Amniotic stem cell (primary cell): ENCODE measurements at regions not wholly inside any gene's neighbourhood (a gene's known extent, or its start where the extent isn't known, plus 50 kb on each side); places are given as distances from the start of the nearest gene placed in this dataset.
"Not testable (repeated sequence)": the region's sequence is repeated elsewhere in the genome, so short reads cannot be mapped to it uniquely, and the experiment has no call there.

Experiments used
- DNase-seq: peaks from one replicate; lab custom pipeline; 2025; lab: John Stamatoyannopoulos, UW

- no peak for DNase-seq
These were observed 2036.5 kb upstream of the CELF4 start for GRCh38 chr18:39602131-39602530.

GRCh38 chr18:39600894-39601293 lies 2035.3 kb upstream of the CELF4 start:
- DNase-seq, result no peak

- no peak for DNase-seq
These were observed 2033.7 kb upstream of the CELF4 start for GRCh38 chr18:39599251-39599650.

GRCh38 chr18:39596891-39597290 lies 2031.3 kb upstream of the CELF4 start:
- DNase-seq, result no peak

GRCh38 chr18:39596221-39596620 lies 2030.6 kb upstream of the CELF4 start:
- DNase-seq, result no peak

DNA sequence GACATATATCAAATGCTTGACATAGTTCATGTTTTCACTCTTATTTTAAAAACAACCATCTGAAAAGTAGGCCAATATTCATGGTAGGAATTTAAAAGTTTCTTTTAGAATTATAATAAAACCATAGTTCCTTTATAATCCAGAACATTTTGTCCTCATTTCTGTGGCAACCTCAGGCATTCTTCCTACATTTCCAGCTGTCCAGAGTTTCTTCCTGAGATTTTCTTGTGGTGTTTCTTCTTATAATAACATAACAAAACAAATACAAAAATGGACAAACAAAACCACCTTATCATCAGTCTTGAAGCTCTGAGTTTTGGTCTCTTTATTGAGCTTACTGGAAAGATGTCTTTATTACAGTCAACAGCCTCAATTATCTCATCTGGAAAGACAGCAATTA lies 2028.6 kb upstream of the CELF4 start:
- DNase-seq, result no peak

DNA sequence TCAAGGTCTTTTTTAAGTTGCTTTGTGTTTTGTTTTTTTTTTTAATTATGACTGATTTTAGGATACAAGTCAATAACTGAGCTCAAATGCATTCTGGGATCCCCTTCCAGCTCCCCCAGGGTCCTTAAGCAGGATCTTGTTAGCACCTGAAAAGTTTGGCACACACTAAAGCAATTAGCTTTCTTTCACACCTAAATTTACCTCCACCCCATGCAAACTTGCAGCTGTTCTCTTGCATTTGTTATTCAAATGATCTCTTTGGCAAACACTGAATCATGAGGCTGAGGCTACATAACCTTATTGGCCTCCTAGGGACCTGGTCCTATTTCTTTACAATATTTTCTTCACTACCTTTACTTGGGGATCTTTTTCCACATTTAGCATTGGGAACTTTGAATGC lies 2026.1 kb upstream of the CELF4 start:
- no peak for DNase-seq

DNA sequence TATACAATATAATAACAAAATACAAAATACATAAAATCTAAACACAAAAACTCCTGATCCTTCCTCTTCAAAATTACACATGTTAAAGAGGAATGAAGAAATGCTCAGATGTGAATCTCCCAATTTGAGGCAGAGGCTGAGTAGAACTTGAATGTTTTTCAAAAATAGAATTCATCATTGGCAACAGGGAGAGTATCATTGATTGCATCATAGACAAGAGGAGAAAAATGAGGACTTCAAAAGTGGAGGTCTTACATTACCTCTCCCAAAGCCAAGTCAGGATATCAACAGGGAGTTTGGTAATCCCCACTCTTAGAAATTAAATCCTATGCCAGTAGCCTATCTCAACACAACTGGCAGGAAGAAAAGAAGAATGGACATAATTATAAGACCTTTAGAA lies 2023.9 kb upstream of the CELF4 start:
- DNase-seq, result no peak

- DNase-seq, result no peak
These were observed 2022.0 kb upstream of the CELF4 start for GRCh38 chr18:39587586-39587985.

- no peak for DNase-seq
These were observed 2021.1 kb upstream of the CELF4 start for GRCh38 chr18:39586741-39587140.

- no peak for DNase-seq
These were observed 2009.3 kb upstream of the CELF4 start for GRCh38 chr18:39574897-39575296.

DNA sequence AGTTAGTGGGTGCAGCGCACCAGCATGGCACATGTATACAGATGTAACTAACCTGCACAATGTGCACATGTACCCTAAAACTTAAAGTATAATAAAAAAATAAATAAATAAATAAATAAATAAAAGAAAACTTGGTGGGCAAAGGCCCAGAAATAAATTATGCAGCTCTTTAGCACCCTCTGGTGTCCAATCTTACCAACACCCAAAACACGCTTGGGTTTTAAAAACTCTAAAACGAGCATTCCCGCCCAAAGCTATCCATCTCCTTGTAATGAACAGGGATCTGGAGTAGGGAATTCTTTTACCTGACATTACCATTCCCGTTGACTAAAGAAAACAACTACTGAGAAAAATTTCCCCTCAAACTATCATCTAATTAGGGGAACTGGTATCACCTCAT lies 2005.9 kb upstream of the CELF4 start:
- DNase-seq, result no peak

DNA sequence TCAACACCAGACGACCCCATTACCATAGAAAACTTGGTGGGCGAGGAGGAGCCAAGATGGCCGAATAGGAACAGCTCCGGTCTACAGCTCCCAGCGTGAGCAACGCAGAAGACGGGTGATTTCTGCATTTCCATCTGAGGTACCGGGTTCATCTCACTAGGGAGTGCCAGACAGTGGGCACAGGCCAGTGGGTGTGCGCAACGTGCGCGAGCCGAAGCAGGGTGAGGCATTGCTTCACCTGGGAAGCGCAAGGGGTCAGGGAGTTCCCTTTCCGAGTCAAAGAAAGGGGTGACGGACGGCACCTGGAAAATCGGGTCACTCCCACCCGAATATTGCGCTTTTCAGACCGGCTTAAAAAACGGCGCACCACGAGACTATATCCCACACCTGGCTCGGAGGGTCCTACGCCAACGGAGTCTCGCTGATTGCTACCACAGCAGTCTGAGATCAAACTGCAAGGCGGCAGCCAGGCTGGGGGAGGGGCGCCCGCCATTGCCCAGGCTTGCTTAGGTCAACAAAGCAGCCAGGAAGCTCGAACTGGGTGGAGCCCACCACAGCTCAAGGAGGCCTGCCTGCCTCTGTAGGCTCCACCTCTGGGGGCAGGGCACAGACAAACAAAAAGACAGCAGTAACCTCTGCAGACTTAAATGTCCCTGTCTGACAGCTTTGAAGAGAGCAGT lies 2000.1 kb upstream of the CELF4 start:
- not testable (repeated sequence) for DNase-seq

DNA sequence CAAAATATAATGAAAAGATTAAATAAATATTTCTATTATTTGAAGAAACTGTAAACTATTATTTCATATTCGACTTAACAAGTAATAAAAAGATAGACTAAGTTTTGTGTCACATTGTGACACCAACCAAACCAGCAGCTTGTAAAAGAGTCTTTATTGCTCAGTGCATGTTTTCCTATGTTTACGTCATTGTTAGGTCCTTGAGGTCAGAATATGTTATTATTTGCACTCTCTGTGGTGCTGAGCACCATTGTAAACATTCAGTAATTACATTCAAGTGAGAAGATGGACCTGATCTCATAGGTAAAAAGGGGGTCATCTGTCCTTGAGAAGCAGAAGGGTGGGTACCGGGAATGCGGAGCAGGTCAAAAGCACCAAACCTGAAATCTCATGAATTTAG lies 1999.1 kb upstream of the CELF4 start:
- no peak for DNase-seq

DNA sequence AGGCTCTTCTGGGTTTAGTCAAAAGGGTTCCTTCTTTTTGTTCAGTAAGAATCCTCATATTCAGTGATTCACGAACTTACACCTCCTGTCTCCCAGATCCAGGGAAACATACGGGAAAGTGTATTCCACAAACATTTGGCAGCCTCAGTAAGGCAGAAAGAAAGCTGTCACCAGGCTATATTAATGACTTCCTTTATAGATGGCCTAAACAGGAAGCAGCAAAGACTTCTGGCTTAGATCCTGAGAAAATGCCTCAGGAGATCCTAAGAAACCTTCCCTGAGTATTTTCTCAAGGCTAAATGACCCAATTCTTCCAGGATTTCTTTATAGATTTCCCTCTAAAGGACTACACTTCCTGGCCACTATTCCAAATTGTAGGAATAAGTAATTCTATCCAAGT lies 1995.5 kb upstream of the CELF4 start:
- no peak for DNase-seq

GRCh38 chr18:39558658-39559057 lies 1993.1 kb upstream of the CELF4 start:
- no peak for DNase-seq

- DNase-seq, result no peak
These were observed 1989.9 kb upstream of the CELF4 start for GRCh38 chr18:39555496-39555895.

GRCh38 chr18:39550701-39551100 lies 1985.1 kb upstream of the CELF4 start:
- DNase-seq, result no peak

- DNase-seq, result no peak
These were observed 1983.5 kb upstream of the CELF4 start for GRCh38 chr18:39549144-39549543.

DNA sequence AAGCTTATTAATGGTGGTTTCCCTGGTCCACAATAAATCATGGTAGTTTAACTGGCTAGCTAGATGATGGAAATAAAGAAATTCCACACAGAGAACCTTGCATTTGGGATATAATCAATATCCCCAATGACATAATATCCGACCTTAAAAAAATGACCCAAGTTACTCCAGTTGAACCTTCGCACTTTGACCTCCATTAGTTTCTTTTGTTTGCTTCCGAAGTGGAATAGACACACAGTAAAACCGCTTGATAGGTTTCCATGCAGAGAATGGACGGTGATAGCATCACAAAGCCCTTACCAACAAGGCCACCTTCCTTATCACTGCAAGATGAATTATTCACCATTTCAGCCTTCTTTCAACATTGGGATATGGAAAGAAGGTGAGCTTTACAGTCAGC lies 1966.1 kb upstream of the CELF4 start:
- no peak for DNase-seq

GRCh38 chr18:39529358-39529757 lies 1963.8 kb upstream of the CELF4 start:
- DNase-seq, result no peak

- no peak for DNase-seq
These were observed 1961.9 kb upstream of the CELF4 start for GRCh38 chr18:39527465-39527864.

DNA sequence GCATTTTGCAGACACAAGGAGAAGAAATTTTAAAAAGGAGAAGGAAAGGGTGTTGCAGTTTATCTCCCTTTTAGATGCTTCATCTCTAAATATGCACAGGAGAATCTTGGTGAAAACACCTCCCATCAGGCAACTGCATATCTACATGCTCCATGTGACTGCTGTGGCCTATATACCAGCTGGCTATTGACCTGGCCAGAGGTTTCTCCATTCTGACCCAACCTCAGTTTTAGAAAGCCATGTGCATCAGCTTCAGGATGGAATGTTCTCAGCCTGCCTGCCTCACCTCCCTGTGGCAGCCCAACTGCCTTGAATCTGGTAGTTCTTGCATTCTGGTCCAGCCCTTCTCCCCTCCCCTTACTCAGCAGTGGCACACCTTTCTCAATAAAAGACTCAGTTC lies 1958.8 kb upstream of the CELF4 start:
- DNase-seq, result no peak

- DNase-seq, result no peak
These were observed 1957.7 kb upstream of the CELF4 start for GRCh38 chr18:39523281-39523680.

- no peak for DNase-seq
These were observed 1955.6 kb upstream of the CELF4 start for GRCh38 chr18:39521164-39521563.
